HUES48 (cell line): ENCODE measurements at regions not wholly inside any gene's neighbourhood (a gene's known extent, or its start where the extent isn't known, plus 50 kb on each side); places are given as distances from the start of the nearest gene placed in this dataset.

Experiments used
- H3K27ac ChIP-seq: one replicate; pipeline ENCODE4 v1.7.0; 2013; ENCODE audit warnings: low read depth, low read length, inconsistent platforms
- H3K27me3 ChIP-seq: 2 replicates; pipeline ENCODE4 v1.6.1; 2013; ENCODE audit warnings: mild to moderate bottlenecking, low read length; ENCODE audit not compliant: control insufficient read depth, insufficient read depth
- H3K36me3 ChIP-seq: 2 replicates; pipeline ENCODE4 v1.6.1; 2013; ENCODE audit warnings: low read length; ENCODE audit not compliant: control insufficient read depth, insufficient read depth
- H3K4me1 ChIP-seq: 2 replicates; pipeline ENCODE4 v1.6.1; 2013; ENCODE audit warnings: mild to moderate bottlenecking, low read length; ENCODE audit not compliant: control insufficient read depth, insufficient read depth
- H3K4me3 ChIP-seq: 2 replicates; pipeline ENCODE4 v1.5.1; 2013; ENCODE audit warnings: mild to moderate bottlenecking, low read depth, low read length
- H3K9ac ChIP-seq: 2 replicates; pipeline ENCODE4 v1.6.1; 2013; ENCODE audit warnings: mild to moderate bottlenecking, low read depth, low read length, moderate library complexity
- H3K9me3 ChIP-seq: 2 replicates; pipeline ENCODE4 v1.6.1; 2013; ENCODE audit warnings: low read length; ENCODE audit not compliant: control insufficient read depth, insufficient read depth

- Histone ChIP-seq H3K36me3 (no peaks in the 10 kb centered on the region), H3K27me3 (no peaks in the 10 kb centered on the region), H3K4me1 (peaks cover 6% of the 10 kb centered on the region; the same call in 1 of the 2 replicates), H3K9me3 (no peaks in the 10 kb centered on the region), H3K9ac (no peak overlapping the region), H3K4me3 (no peak overlapping the region), H3K27ac (no peak overlapping the region)
Observed at GRCh38 chr18:46344416-46345180, 240.4 kb downstream of the HAUS1 start.

DNA sequence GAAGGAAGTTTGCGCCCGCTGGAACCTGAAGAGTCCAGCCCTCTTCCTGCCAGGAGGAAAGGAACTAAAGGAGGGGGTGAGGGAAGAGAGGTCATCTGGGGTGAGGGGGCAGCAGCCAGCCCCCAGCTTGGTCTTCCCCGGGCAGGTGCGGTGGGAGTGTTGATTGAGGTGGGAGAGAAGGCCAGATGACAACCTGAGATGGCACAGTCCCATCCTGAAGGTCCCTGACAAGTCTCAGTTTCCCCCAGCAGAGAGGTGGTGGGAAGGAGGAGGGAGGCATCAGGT, 240.9 kb downstream of the HAUS1 start:
- Histone ChIP-seq H3K4me3 (no peak overlapping the region), H3K27ac (no peak overlapping the region), H3K9me3 (no peaks in the 10 kb centered on the region), H3K27me3 (no peaks in the 10 kb centered on the region), H3K9ac (no peak overlapping the region), H3K4me1 (peaks cover 6% of the 10 kb centered on the region; the same call in 1 of the 2 replicates), H3K36me3 (no peaks in the 10 kb centered on the region)

DNA sequence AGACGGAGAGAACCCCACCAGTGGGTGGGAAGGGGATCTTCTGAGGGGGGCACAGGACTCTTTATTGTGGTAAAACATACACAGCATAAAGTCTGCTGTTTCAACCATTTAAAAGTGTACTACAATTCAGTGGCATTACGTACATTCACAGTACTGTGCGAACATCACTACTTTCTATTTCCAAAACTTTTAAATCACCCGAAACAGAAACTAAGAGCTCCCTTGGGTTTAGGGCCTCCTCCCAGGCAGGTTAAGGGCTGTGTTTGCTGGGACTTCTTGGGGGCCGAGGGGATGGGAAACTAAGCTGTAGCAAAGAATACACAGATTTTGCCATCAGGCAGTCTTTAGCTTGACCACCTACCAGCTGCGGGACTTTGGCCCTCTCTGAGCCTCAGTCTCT, 242.0 kb downstream of the HAUS1 start:
- no peaks in the 10 kb centered on the region for H3K27me3 ChIP-seq
- H3K4me3 ChIP-seq, result no peak overlapping the region
- no peak overlapping the region for H3K9ac ChIP-seq
- no peaks in the 10 kb centered on the region for H3K36me3 ChIP-seq
- H3K27ac ChIP-seq, result no peak overlapping the region
- H3K9me3 ChIP-seq, result no peaks in the 10 kb centered on the region
- H3K4me1 ChIP-seq, result peaks cover 6% of the 10 kb centered on the region; the same call in 1 of the 2 replicates

DNA sequence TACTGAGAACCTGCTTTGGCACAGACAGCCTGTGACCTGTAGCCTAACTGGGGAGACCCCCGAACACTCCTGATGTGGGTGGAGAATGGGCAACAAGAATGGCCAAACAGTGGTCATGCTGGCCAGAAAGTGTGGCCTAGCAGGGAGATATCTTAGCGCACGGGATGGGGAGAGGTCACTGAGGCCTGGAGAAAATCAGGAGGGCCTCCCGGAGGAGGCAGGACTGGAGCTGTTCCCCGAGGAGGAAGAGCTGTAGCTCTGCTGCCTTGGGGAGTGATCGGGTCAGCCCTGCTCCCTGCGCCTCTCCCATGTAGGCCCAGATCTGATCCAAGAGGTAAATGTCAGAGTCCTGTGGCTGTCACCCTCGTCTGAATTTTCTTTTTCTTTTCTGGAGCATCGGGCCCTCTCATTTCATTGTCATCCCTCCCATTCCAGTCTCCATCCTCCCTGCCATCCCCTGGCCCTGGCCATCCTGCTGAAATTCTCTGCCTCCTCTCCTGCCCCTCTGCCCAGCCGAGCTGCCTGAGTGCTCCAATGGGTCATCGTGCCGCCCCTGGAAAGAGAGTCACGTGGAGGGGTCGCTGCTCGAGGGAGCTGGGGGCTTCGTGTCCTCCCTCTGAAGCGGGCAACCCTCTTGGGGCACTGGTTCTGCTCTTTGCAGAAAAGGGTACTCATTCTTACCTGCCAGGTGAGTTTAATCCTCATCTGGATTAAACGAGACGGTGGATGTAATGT, 242.9 kb downstream of the HAUS1 start:
- Histone ChIP-seq H3K4me3 (no peak overlapping the region), H3K4me1 (peaks cover 6% of the 10 kb centered on the region; the same call in 1 of the 2 replicates), H3K9me3 (no peaks in the 10 kb centered on the region), H3K27ac (no peak overlapping the region), H3K9ac (no peak overlapping the region), H3K36me3 (no peaks in the 10 kb centered on the region), H3K27me3 (no peaks in the 10 kb centered on the region)

- no peak overlapping the region for H3K9ac ChIP-seq
- no peak overlapping the region for H3K4me3 ChIP-seq
- no peaks in the 10 kb centered on the region for H3K4me1 ChIP-seq
- no peaks in the 10 kb centered on the region for H3K9me3 ChIP-seq
- no peaks in the 10 kb centered on the region for H3K27me3 ChIP-seq
- H3K27ac ChIP-seq, result no peak overlapping the region
- no peaks in the 10 kb centered on the region for H3K36me3 ChIP-seq
Observed at GRCh38 chr18:46350598-46351159, 246.5 kb downstream of the HAUS1 start.

DNA sequence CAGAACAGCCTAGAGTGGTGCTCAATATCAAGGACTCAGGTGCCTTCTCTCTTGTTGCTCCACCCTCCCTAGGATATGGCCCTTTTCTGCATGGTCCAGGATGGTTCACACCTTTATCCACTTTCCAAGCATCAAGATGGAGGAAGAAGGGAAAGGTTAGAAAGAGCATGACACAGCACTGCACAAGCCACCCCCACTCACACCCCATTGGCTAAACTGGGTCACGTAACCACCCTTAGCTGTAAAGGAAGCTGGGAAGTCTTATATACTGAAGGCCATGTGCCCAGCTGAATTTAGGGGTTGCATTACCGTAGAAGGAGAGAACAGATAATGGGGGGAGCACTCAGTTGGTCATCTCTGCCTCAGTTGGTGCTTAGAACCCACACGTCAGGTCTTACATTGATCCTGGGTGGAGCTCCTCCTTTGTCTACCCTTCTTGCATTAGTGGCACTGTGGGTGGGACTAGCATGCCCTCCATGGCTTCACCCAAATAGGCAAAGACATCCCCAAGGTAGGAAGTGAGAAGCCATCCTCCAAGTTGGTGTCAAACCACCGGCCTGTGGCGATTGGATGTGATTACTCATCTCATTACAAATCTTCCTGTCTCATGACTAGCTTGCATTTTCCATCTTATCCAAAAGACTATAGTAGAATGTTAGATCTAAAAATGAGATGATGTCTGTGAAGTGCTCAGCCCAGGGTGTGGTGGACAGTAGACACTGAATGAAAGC, 248.5 kb downstream of the HAUS1 start:
- Histone ChIP-seq H3K9ac (no peak overlapping the region), H3K9me3 (no peaks in the 10 kb centered on the region), H3K27ac (no peak overlapping the region), H3K36me3 (no peaks in the 10 kb centered on the region), H3K4me1 (no peaks in the 10 kb centered on the region), H3K4me3 (no peak overlapping the region), H3K27me3 (no peaks in the 10 kb centered on the region)

DNA sequence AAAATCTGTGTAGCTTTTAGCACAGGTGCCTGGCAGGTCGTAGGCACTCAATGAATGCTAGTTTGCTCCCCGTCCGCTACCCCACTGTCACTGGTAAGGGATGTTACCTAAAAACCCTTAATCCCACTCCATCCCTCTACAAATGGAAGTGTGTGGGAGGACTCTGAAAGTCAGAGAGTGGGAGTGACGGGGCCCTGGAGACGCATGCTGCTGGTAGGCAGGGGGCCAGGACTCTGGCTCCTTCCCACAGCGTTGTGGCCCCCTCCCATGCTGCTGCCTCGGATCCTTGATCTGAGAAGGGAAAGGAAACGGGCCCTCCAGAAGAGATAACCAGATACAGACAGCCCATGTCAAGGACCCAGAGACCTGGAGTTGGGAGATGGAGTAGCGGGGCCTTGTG, 249.3 kb downstream of the HAUS1 start:
- Histone ChIP-seq H3K4me3 (no peak overlapping the region), H3K9me3 (no peaks in the 10 kb centered on the region), H3K36me3 (no peaks in the 10 kb centered on the region), H3K4me1 (no peaks in the 10 kb centered on the region), H3K27me3 (no peaks in the 10 kb centered on the region), H3K9ac (no peak overlapping the region), H3K27ac (no peak overlapping the region)

DNA sequence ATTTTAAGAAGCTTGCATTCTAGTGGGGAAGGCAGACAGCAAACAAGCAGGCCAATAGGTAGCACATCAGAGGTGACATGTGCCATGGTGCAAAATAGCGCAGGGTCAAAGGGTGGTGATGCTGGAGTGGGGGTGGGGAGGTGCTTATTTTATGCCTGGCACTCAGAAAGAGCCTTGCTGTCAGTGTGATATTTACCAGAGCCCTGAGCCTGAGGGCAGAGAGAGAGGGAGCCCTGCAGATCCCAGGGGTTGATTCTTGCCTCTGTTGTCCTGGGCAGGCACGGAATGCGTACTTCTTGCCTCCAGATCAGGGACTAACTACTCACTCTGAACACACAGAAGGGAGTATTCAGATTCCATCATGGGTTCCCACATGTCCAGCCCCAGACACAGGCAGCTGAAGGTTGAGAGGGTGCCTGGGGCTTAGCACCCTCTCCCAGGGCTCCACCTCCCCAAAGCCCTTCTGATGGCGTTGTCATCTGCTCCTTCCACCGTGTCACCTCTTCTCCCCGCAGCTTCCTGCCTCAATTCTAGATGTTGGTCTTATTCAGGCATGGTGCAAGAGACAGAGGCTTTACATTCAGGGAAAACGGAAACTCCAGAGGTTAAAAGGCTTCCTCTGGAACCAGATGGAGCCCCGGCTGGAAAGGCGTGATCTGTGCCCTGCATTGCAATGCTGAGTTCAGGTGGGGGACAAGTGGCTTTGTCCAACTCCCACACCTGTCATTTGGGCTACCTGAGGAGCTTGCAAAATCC, 252.3 kb downstream of the HAUS1 start:
- Histone ChIP-seq H3K4me3 (no peak overlapping the region), H3K9ac (no peak overlapping the region), H3K9me3 (no peaks in the 10 kb centered on the region), H3K4me1 (no peaks in the 10 kb centered on the region), H3K27ac (no peak overlapping the region), H3K36me3 (no peaks in the 10 kb centered on the region), H3K27me3 (no peaks in the 10 kb centered on the region)

GRCh38 chr18:46360102-46360699, 256.0 kb downstream of the HAUS1 start:
- Histone ChIP-seq H3K27me3 (no peaks in the 10 kb centered on the region), H3K9me3 (no peaks in the 10 kb centered on the region), H3K36me3 (no peaks in the 10 kb centered on the region), H3K4me3 (no peak overlapping the region), H3K27ac (no peak overlapping the region), H3K9ac (no peak overlapping the region), H3K4me1 (no peaks in the 10 kb centered on the region)

DNA sequence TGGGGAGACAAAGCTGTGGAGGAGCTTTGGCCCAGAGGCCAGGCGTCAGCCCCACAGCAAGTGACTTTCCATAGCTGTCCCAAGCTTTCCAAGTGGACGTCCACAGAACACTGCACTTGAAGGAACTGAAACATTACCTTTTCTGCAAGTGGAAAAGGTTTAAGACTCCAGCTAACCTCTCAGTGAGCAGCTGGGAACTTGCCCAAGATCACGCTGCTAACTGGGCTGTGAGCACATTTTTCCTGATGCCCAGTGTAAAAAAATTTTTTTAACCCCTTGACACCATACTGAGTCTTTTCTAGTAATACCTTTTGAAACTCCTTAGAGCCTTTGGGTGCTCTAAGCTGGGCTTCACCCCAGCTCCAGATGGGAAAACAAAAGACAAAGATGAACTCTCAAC, 256.7 kb downstream of the HAUS1 start:
- Histone ChIP-seq H3K27ac (no peak overlapping the region), H3K4me3 (no peak overlapping the region), H3K9me3 (no peaks in the 10 kb centered on the region), H3K27me3 (no peaks in the 10 kb centered on the region), H3K4me1 (no peaks in the 10 kb centered on the region), H3K36me3 (no peaks in the 10 kb centered on the region), H3K9ac (no peak overlapping the region)
